ENCODE measurements at regions not wholly inside any gene's neighbourhood (a gene's known extent, or its start where the extent isn't known, plus 50 kb on each side); places are given as distances from the start of the nearest gene placed in this dataset.
A peak's percentile ranks its signal among the peaks of the same experiment; 100 is the strongest.

DNA sequence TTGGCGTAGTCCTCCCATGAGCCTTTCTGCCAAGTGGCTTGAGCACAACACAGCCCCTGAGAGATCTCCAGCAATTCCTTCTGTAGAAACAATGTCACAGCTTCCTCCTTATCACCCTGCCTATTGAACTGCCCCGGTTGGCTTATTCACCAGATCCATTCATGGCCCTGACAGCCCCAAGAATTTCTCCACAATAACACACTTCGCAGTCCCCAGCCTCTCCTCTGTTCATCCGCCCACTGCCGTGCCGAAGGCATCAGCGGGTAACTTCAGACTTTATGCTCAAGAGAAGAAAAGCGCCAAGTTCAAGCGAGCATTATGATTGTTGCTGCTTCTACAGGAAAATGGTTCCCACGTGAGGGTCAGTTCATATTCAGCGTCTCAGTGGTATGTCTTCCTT is 403.9 kb downstream of the VPS13C start:
- Histone ChIP-seq H3K27me3 (replicated peaks; ENCODE audit: insufficient read depth) (no peaks in the 10 kb centered on the region), H3K4me3 (no peak overlapping the region), H3K36me3 (no peaks in the 10 kb centered on the region), H3K27ac (no peak overlapping the region), H3K9me3 (no peaks in the 10 kb centered on the region), H3K4me1 (replicated peaks) (no peaks in the 10 kb centered on the region)
- no peak for TF ChIP-seq POLR2AphosphoS5 (IDR thresholded peaks at IDR 0.05)
- TF ChIP-seq, protein P1, sequence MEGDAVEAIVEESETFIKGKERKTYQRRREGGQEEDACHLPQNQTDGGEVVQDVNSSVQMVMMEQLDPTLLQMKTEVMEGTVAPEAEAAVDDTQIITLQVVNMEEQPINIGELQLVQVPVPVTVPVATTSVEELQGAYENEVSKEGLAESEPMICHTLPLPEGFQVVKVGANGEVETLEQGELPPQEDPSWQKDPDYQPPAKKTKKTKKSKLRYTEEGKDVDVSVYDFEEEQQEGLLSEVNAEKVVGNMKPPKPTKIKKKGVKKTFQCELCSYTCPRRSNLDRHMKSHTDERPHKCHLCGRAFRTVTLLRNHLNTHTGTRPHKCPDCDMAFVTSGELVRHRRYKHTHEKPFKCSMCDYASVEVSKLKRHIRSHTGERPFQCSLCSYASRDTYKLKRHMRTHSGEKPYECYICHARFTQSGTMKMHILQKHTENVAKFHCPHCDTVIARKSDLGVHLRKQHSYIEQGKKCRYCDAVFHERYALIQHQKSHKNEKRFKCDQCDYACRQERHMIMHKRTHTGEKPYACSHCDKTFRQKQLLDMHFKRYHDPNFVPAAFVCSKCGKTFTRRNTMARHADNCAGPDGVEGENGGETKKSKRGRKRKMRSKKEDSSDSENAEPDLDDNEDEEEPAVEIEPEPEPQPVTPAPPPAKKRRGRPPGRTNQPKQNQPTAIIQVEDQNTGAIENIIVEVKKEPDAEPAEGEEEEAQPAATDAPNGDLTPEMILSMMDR (IDR thresholded peaks at IDR 0.05) = no peak
- TF ChIP-seq POLR2A (IDR thresholded peaks at IDR 0.05) = no peak
- DNase-seq (ENCODE audit: low spot score) = no peak
- WGBS = 96% methylated on average over 11 of the region's 11 CpGs
- intact Hi-C loops (cut with DNase I) = no loop called here

GRCh38 chr15:61655881-61656280 is 404.4 kb downstream of the VPS13C start:
- Histone ChIP-seq H3K4me3 (no peak overlapping the region), H3K4me1 (replicated peaks) (no peaks in the 10 kb centered on the region), H3K9me3 (no peaks in the 10 kb centered on the region), H3K36me3 (no peaks in the 10 kb centered on the region), H3K27ac (peak overlapping the region; percentile 1 to 41), H3K27me3 (replicated peaks; ENCODE audit: insufficient read depth) (no peaks in the 10 kb centered on the region)
- DNase-seq (ENCODE audit: low spot score) = no peak
- WGBS = 55% methylated on average over 3 of the region's 3 CpGs
- TF ChIP-seq POLR2AphosphoS5 (IDR thresholded peaks at IDR 0.05) (no peak), POLR2A (IDR thresholded peaks at IDR 0.05) (no peak)
- TF ChIP-seq, protein P1 (IDR thresholded peaks at IDR 0.05) = no peak
- intact Hi-C loops (cut with DNase I) = no loop called here

GRCh38 chr15:61654918-61655317 is 405.3 kb downstream of the VPS13C start:
- no peaks in the 10 kb centered on the region for H3K36me3 ChIP-seq
- no peaks in the 10 kb centered on the region for H3K9me3 ChIP-seq
- peak overlapping the region; percentile 1 to 41 for H3K27ac ChIP-seq
- no peak for DNase-seq (ENCODE audit: low spot score)
- no peaks in the 10 kb centered on the region for H3K4me1 ChIP-seq (replicated peaks)
- WGBS = 87% methylated on average over 12 of the region's 12 CpGs
- TF ChIP-seq POLR2AphosphoS5 (IDR thresholded peaks at IDR 0.05) (no peak), POLR2A (IDR thresholded peaks at IDR 0.05) (no peak)
- TF ChIP-seq, protein P1 (IDR thresholded peaks at IDR 0.05) = no peak
- no peaks in the 10 kb centered on the region for H3K27me3 ChIP-seq (replicated peaks; ENCODE audit: insufficient read depth)
- H3K4me3 ChIP-seq = no peak overlapping the region
- intact Hi-C loops (cut with DNase I) = no loop called here

GRCh38 chr15:61654002-61654740 is 406.1 kb downstream of the VPS13C start:
- Histone ChIP-seq H3K9me3 (no peaks in the 10 kb centered on the region), H3K27me3 (replicated peaks; ENCODE audit: insufficient read depth) (no peaks in the 10 kb centered on the region), H3K27ac (no peak overlapping the region), H3K4me1 (replicated peaks) (no peaks in the 10 kb centered on the region), H3K4me3 (no peak overlapping the region), H3K36me3 (no peaks in the 10 kb centered on the region)
- DNase-seq (ENCODE audit: low spot score) = no peak
- TF ChIP-seq POLR2AphosphoS5 (IDR thresholded peaks at IDR 0.05) (no peak), POLR2A (IDR thresholded peaks at IDR 0.05) (no peak)
- TF ChIP-seq, protein P1 (IDR thresholded peaks at IDR 0.05) = no peak
- intact Hi-C loops (cut with DNase I) = no loop called here
- 85% methylated on average over 9 of the region's 9 CpGs for WGBS

- H3K27me3 ChIP-seq (replicated peaks; ENCODE audit: insufficient read depth) = no peaks in the 10 kb centered on the region
- intact Hi-C loops (cut with DNase I) = no loop called here
- WGBS = 83% methylated on average over 9 of the region's 9 CpGs
- TF ChIP-seq POLR2A (IDR thresholded peaks at IDR 0.05) = no peak
- TF ChIP-seq, protein P1 (IDR thresholded peaks at IDR 0.05) = no peak
- TF ChIP-seq POLR2AphosphoS5 (IDR thresholded peaks at IDR 0.05) = no peak
- no peak for DNase-seq (ENCODE audit: low spot score)
- H3K9me3 ChIP-seq = no peaks in the 10 kb centered on the region
- H3K27ac ChIP-seq = no peak overlapping the region
- H3K36me3 ChIP-seq = no peaks in the 10 kb centered on the region
- no peaks in the 10 kb centered on the region for H3K4me1 ChIP-seq (replicated peaks)
- H3K4me3 ChIP-seq = no peak overlapping the region
These were observed 407.1 kb downstream of the VPS13C start for GRCh38 chr15:61653110-61653509.
